Retinal pigment epithelial cell (primary cell): ENCODE measurements at regions not wholly inside any gene's neighbourhood (a gene's known extent, or its start where the extent isn't known, plus 50 kb on each side); places are given as distances from the start of the nearest gene placed in this dataset.

Experiments used
- DNase-seq: peaks from one replicate; pipeline ENCODE4 v3.0.0-alpha.2; 2010; ENCODE audit warnings: low read depth
- H3K4me3 ChIP-seq: 2 replicates; pipeline ENCODE4 v1.5.1; 2011; ENCODE audit warnings: mild to moderate bottlenecking, low read length, control low read depth, moderate library complexity
- CTCF ChIP-seq: conservative IDR thresholded peaks from 2 replicates; pipeline ENCODE4 v1.5.1; 2011; ENCODE audit warnings: low read depth, low read length, control low read depth, inconsistent platforms

DNA sequence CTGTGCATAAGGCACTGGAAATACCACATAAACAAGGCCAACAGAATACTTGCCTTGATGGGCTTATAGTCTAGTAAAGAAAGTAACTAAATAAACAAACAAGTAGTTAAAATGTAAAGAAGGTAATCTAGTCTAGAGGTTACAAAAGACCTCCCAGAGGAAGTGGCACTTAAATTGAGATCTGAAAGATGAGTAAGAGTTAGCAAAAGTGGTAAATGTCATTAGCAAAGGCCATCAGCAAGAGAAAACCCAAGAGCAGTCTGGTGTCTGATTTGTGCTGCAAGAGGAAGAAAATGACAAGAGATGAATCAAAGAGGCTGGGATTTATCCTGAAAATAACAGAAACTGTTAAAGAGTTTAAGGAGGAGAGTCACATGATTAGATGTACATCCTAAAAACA lies 96.6 kb upstream of the SMLR1 start:
- no peak for TF ChIP-seq CTCF
- no peak overlapping the region for H3K4me3 ChIP-seq
- no peak for DNase-seq

- DNase-seq: no peak
- no peak overlapping the region for H3K4me3 ChIP-seq
- TF ChIP-seq CTCF: no peak
These were observed 93.0 kb upstream of the SMLR1 start for GRCh38 chr6:130734161-130734560.

- TF ChIP-seq CTCF: no peak
- H3K4me3 ChIP-seq: no peak overlapping the region
- no peak for DNase-seq
These were observed 86.9 kb upstream of the SMLR1 start for GRCh38 chr6:130740308-130740707.

GRCh38 chr6:130742131-130742681 lies 85.0 kb upstream of the SMLR1 start:
- no peak for TF ChIP-seq CTCF
- peak; percentile 41 for DNase-seq

GRCh38 chr6:130743175-130743574 lies 84.0 kb upstream of the SMLR1 start:
- no peak overlapping the region for H3K4me3 ChIP-seq
- peak; percentile 24 for TF ChIP-seq CTCF
- no peak for DNase-seq

More at GRCh38 chr6:130742131-130742681, 85.0 kb upstream of the SMLR1 start:
- H3K4me3 ChIP-seq: no peak overlapping the region

GRCh38 chr6:130744576-130745366 lies 82.4 kb upstream of the SMLR1 start:
- TF ChIP-seq CTCF: no peak
- DNase-seq: no peak
- H3K4me3 ChIP-seq: no peak overlapping the region

GRCh38 chr6:130748041-130748440 lies 79.2 kb upstream of the SMLR1 start:
- H3K4me3 ChIP-seq: no peak overlapping the region
- TF ChIP-seq CTCF: no peak
- no peak for DNase-seq
